GM13977 (cell line): ENCODE measurements at regions not wholly inside any gene's neighbourhood (a gene's known extent, or its start where the extent isn't known, plus 50 kb on each side); places are given as distances from the start of the nearest gene placed in this dataset.

ENCODE experiments used
- DNase-seq: peaks from one replicate; pipeline ENCODE4 v3.0.0; 2012; ENCODE audit warnings: low spot score
- CTCF ChIP-seq: IDR thresholded peaks from 2 replicates; pipeline ENCODE4 v1.5.1; 2012; ENCODE audit warnings: mild to moderate bottlenecking, control low read depth; ENCODE audit not compliant: insufficient read depth; ENCODE audit errors: extremely low read depth, missing control alignments
- in situ Hi-C: fragments of 300-500 bp; cut with MboI; formaldehyde crosslinking; loops from one replicate; pipeline ENCODE4 v1.12.0; 2022; ENCODE audit warnings: low sequenced_read_pairs, low pct_unique_long_range_greater_than_20kb, mixed read lengths, inconsistent platforms; ENCODE audit not compliant: unreplicated experiment

GRCh38 chr13:105492216-105492615 lies 1043.2 kb downstream of the EFNB2 start:
- TF ChIP-seq CTCF, result no peak
- in situ Hi-C loops, result no loop called here
- no peak for DNase-seq

GRCh38 chr13:105491345-105491744 lies 1044.1 kb downstream of the EFNB2 start:
- TF ChIP-seq CTCF, result no peak
- no peak for DNase-seq
- in situ Hi-C loops, result no loop called here

- TF ChIP-seq CTCF, result no peak
- in situ Hi-C loops, result no loop called here
- no peak for DNase-seq
Observed at GRCh38 chr13:105485081-105485480, 1050.4 kb downstream of the EFNB2 start.

- DNase-seq, result no peak
Observed at GRCh38 chr13:105474983-105475610, 1060.4 kb downstream of the EFNB2 start.

GRCh38 chr13:105471673-105472072 lies 1063.8 kb downstream of the EFNB2 start:
- in situ Hi-C loops, result no loop called here
- no peak for DNase-seq
- TF ChIP-seq CTCF, result no peak

More at GRCh38 chr13:105474983-105475610, 1060.4 kb downstream of the EFNB2 start:
- TF ChIP-seq CTCF, result no peak
- in situ Hi-C loops, result no loop called here

GRCh38 chr13:105466376-105466775 lies 1069.1 kb downstream of the EFNB2 start:
- in situ Hi-C loops, result no loop called here
- TF ChIP-seq CTCF, result no peak
- no peak for DNase-seq
